Fibroblast of skin of right biceps (primary cell): ENCODE measurements at regions not wholly inside any gene's neighbourhood (a gene's known extent, or its start where the extent isn't known, plus 50 kb on each side); places are given as distances from the start of the nearest gene placed in this dataset.

Experiments
- DNase-seq: peaks from one replicate; pipeline ENCODE4 v3.0.0-alpha.2; 2013

DNA sequence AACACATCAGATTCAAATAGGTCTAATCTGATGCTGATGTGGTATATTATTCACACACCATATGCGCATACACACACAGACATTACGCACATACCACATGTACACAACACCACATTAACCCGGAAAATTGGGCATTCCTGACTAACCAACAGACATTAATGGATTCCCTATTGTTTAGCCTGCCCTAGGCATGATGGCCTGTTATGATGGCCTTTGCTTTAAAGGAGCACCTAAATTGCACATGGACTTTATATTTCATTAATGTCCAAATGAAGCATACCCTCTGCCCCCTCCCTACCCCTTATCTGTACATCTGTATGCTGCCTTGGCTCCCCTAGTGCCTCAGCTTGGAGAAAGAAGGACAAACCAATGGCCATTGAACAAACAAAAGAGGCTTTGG is 127.7 kb upstream of the PRLR start:
- DNase-seq, result no peak

DNA sequence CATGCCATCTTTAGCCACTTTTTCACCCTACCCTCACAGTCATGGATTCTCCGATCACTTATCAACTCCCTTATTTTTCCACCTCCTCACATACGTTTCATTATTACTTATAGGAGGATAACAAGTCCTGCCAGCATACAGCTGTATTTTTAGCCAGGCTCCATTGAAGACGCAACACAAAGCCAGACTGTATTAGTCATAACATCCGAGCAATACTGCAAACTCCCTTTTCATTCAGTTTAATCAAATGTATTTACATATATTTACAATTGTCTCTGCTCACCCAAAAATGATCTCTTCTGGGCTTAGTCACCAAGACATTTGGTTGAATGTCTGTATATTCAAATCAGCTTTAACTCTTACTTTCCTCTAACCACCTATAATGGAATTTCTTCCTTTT is 126.4 kb upstream of the PRLR start:
- no peak for DNase-seq

DNA sequence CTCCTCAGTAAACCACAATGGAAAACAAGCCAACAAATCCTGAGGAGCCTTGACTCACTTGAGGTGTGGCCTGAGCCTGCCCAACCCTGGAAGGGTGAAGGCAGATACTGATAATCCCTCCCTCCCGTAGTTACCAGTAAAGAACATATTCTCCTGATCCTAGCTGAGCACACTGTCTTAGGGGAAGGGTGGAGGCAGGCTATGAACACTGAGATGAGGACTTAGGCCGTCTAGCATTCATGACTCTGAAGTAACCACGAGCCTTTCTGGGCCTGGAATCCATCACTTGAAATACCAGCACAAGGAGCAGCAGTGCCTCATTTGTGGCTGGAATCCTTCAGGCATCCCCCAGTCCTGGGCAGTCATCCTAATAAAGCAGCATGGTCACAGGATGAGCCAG is 124.5 kb upstream of the PRLR start:
- peak; percentile 24 for DNase-seq

DNA sequence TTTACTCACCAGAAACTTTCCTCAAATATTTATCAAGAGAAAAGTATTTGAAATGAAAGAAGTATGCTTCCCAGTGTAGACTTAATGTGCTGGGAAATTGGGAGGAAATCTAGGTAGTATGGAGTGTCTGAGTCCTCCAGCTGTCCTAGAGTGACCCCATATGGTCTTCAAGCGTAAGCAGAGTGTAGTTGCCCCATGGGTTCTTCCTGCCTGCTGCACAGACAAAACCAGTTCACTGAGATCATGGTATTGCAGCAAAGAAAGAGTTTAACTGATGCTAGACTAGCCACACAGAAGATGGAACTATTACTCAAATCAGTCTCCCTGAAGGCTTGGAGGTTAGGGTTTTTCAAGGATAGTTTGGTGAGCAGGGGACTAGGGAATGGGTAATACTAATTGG is 114.9 kb upstream of the PRLR start:
- DNase-seq, result no peak

DNA sequence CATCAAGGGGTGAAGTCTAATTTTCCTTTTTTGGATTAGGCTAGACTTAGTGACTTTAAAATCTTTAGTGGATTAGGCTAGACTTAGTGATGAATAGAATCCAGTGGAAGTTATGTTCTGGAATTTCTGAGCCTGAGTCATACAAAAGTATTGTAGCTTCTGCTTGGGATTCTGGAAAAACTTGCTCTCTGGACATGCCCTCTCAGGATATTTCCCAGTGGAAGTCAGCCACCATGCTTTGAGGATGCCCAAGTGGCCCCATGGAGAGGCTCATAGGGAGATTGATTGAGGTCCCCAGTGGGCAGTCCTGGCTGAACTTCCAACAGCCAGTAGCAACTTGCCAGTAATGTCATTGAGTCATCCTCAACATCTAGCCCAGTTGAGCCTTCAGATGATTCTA is 112.4 kb upstream of the PRLR start:
- no peak for DNase-seq

DNA sequence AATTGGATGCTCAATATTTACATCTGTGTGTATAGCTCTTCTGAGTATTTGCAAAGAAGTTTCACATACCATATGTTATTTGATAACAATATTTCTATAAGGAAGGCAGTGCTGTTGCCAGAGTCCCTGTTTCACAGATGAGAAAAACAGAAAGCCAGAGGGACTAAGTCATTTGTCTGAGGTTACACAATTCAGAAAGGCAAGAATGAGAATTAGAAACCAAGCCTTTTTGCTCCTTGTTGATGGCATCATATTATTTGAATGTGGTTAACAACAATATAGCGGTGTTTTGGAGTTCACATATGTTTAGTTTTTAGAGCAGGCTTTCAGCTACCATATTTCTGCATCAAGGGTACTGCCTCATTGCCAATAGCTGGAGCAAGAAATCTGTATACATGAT is 110.9 kb upstream of the PRLR start:
- no peak for DNase-seq

DNA sequence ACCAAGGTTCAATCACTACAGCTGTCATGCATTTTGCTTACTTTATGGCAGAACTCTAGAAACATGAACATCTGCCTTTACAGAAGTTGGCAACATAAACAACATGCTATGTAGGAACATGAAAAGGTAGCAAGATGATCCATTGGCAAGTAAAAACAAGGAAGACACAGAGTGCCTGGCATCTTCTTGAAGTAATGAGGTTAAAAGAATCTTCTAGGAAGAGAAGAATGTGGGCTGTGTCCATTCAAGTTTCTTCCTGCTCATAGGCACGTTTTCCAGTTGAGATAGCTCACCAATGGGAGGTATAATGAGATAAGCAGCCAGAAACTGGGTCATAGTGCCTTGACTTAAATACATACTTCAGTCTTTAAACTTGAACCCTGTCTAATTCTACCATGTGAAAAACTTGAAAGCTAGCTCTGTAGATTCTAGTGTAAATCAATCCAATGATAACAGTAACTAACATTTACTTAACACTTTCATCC is 109.4 kb upstream of the PRLR start:
- no peak for DNase-seq

DNA sequence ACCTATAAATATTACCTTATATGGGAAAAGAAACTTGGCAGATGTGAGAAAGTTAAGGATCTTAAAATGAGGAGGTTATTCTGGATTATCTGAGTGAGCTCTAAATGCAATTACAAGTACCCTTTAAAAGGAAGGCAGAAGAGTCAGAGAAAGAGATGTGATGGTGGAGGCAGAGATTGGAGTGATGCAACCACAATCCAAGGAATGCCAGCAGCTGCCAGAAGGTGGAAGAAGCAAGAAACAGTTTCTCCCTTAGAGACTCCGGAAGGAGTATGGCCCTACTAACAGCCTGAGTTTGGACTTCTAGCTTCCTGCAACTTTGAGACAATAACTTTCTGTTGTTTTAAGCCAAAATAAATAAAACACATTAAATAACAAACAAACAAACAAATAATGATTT is 108.7 kb upstream of the PRLR start:
- DNase-seq, result no peak

DNA sequence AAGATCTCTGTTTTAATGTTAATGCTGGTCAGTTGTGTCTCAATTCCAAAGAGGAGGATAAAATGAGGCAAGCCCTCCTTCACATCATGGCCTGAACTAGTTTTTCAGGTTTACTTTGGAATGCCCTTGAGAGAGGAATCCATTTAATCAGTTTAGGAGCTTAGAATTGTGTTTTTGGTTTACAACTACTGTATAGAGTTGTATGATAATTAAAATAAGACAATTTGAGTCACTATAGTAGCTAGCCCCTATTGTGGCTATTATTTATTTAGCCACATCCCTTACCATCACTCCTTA is 107.8 kb upstream of the PRLR start:
- no peak for DNase-seq

DNA sequence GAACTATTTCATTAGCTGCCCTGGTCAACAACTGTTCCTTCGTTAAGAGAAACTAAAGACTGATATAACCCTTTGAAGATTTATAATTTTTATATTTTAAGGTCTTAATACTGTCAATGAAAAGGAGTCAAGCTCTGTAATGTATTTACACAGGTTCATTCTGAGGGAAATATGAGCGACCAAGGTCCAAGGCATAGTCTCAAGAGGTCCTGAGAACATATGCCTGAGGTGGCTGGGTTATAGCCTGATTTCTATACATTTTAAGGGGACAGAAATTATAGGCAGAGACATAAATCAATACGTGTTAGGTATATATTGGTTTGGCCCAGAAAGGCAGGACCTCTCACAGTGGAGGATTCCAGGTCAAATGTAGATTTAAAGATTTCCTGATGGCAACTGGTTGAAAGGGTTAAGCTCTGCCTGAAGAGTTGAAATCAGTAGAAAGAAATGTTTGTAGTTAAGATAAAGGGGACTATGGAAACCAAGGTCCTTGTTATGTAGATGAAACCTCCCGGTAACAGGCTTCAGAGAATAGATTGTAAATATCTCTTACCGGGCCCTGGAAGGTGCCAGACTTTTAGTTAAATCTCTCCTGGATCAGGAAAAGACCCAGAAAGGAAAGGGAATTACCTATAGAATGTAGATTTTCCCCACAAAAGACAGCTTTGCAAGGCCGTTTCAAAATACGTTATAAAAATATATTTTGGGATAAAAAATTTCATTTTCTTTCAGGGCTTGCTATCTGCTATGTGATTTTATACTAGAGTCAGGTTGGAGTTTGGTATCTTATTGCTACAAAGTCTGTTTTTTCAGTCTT is 107.3 kb upstream of the PRLR start:
- DNase-seq, result no peak

DNA sequence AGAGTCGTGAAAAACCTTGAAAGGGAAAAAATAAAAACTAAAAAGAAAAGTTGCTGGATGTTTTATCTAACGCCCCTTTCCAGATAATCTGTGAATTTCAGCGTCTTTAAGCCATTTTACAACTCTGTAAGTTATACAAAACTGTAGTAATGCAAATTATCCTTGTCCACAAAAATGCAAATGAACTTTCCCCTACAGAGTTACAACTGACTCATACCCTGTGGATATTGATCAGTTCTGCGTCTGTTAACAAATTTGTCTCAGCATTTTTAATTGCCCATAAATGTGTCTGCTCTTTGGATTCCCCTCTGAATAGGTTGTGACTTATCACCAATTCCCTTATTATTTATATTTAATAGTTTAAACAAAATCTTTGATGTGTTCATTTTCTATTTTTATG is 105.9 kb upstream of the PRLR start:
- DNase-seq, result no peak

DNA sequence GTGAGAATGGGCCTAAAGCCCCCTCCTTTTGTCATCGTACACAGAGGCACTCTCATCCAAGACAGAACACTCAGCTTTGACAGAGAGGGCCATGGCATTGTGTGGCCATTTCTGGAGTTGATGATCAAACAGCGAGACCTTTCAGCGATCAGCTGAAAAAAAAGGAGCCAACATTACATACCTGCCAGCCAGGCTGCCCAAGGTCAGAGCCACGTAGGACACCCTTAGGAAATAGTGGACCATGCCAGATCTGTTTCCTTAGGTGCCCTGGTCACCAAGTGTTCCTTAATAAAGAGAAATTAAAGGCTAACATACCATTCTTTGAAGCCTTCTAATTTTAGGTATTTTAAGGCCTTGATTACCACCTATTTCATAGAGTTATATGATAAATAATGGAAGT is 105.5 kb upstream of the PRLR start:
- no peak for DNase-seq

DNA sequence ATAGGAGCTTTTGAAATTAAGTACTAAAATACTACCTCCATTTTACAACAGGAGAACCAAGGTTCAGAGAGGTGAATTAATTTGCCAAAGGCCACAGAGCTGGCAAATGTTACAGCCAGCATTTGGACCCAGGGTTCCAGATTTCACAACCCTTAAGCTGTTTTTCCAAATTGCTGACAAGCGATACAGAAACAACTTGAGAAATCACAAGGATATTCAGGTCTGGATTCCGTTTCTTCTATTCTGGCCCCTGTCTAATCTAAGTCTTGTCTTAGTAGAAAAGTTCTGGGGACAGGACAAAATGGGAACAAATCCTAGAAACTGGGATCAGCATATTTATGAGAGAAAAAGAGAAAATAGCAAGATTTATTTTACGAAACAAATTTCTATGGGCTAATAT is 103.1 kb upstream of the PRLR start:
- no peak for DNase-seq

DNA sequence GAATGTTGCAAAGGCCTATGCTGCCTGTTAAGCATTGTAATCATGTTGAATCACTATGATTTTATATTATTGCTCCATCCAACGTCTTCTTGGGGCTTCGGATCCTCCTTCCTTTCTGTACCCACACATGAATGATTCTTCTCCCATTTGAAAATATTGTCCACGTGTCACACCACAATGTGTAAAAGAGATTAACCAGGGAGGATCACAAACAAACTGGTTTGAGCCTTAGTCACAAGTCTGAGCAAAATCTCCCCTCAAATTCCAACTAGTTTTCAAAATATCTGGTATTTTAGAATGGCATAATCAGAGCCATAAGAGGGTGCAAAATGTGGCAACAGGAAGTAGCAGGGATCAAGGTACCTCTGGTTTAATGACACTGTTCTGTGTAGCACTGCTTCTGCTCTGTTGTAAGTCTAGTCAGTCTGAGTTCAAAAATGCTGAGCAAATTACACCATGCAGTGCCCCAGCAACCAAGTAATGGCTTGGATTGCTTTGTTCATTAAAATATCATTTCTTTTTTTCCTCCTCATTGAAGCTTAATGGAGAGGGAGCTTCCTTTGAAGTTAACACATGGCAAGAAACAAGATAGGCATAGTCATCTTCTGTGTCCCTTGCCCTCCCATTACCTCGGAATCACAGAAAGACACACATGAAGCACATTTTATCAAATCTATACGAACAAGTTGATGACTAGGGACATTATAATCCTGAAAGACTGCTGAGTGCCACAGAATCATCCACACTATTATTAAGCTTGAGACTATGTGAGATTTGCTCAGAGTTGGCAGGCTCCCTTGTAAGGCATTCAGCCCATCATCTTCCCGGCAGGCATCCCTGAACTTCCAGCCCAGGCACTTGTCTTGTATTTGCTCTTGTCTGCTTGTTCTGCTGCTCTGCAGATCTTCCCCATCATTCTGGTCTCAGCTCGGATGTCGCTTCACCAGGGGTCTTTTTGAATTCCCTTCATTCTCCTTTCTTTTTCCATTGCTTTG is 102.0 kb upstream of the PRLR start:
- no peak for DNase-seq

DNA sequence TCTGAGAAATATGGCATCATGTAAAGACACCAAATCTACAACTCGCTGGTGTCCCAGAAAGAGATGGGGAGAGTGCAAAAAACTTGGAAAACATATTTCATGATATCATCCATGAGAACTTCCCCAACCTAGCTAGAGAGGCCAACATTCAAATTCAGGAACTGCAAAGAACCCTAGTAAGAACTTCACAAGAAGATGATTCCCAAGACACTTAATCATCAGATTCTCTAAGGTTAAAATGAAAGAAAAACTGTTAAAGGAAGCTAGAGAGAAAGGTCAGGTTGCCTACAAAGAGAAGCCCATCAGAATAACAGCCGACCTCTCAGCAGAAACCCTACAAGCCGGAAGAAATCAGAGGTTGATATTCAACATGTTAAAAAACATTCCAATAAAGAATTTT is 95.5 kb upstream of the PRLR start:
- DNase-seq, result no peak

DNA sequence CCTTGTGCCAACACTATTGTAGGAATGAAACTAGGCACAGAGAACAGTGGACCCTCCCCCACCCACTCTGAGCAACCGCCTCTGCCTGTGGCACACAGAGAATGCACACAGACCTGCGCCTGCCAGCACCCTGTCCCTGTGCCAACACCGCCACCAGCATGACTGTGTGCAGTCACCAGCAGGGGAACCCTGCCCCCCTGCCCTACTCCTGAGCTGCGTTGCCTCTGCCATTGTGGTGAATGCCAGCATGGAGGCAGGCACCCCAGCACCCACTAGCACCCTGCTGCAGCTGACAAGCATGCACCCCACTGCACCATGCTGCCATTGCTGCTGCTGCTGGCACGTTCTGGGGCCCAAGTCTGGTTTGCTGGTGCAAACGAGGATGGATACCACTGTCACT is 94.4 kb upstream of the PRLR start:
- DNase-seq, result no peak

DNA sequence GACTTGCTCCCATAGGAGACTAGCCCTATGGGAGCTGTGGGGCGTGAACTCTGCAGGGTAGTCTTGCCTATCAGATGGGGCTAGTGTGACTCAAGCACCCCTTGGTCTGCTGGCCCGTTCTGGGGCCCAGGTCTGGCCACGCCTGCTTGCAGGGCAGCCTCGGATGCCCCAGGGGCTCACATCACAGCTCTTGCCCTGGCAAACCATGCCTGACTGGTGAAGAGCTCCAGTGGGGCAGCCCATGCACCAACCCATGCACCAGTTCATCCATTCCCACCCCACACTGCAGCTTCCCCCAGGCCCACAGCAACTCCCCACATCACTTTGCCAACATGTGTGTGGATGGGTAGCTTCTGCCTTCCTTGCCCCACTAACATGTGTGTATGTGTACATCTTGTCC is 93.9 kb upstream of the PRLR start:
- DNase-seq, result no peak

DNA sequence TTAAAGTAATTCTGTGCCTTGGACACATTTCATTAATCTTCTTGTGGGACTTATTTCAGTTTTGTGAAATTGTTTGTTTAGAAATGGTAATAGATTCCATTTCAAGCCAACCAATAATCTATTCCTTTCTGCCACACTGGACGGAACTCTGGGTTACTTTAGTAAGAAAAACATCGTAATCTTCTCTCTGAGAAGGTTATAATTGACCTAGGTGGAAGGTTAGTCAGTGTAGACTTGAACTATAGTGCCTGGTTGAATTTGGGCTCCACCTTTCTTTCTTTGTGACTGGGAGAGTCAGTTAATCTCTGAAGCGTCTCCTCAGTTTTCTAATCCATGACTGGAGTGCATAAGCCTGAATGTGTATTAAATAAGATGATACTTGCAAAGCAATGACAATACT is 89.7 kb upstream of the PRLR start:
- no peak for DNase-seq

DNA sequence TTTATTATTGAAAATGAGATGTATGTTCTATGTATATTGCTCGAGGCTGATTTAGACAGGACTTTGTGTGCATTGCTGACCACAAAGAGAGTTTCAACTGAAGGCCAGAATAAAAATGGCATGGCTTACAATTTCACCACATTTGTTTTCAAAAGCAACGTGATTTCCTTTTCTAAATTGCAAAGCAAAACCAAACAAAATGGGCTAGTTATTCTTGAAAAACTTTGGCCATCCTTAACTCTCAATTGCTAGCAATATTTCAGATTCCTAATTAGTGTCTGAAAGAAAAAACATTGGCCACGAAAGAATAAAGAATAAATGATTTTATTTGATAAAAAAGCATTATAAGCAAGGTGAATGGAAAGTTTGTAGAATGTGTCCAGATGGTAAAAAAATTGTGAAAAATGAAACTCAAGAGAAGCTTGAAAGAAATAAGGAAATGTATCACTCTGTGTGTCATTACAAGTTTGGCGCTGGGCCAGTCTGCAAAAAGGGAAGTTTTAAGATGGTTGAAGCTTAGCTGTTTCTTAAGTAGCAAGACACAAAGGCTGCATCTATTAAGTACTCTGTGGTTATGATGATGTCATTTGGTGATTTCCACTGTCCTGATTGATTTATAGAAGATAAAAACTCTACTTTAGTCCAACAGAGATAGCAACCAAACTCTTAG is 89.2 kb upstream of the PRLR start:
- peak; percentile 84 for DNase-seq

DNA sequence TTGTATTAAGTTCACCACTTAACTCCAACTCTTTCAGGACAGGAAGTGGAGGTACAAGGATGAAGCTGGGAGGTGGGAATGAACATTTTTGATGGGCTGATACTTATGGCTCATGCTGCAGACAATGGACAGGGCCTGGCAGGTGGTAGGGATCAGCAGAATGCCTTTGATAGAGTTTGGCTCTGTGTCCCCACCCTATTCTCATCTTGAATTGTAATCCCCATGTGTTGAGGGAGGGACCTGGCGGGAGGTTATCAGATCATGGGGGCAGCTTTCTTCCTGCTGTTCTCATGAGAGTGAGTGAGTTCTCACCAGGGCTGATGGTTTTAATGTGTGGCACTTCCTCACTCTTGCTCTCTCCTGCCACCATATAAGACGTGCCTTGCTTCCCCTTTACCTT is 87.3 kb upstream of the PRLR start:
- DNase-seq, result no peak

DNA sequence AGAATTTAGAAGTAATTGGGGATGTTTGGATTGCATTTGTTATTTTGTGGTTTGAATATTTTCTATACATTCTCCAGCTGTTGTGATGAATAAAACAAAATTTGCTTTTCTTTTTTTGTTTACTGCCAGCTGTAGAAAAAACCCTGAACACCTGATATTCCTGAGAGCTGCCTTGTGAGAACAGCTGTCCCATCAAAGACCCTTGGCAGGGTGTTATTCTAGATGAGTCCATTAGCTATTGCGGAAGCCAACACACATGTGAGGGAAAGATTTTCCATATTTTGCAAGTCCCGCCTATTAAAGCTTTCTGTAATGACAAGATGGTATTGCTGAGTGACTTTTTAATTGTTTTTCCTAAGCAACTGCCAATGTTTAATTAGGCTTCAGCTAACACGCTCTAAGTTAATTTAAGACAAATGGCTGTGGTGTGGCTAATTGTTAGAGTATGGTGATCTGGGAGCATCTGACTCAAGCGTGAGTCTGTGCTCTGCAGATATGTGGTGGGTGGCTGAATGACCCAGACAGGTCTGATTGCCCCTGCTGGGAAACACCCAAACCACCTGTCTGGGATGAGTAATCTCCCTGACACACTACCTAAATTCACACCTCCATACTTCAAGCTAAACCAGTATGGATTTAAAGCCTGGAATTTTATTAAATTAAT is 86.5 kb upstream of the PRLR start:
- DNase-seq, result peak; percentile 36

DNA sequence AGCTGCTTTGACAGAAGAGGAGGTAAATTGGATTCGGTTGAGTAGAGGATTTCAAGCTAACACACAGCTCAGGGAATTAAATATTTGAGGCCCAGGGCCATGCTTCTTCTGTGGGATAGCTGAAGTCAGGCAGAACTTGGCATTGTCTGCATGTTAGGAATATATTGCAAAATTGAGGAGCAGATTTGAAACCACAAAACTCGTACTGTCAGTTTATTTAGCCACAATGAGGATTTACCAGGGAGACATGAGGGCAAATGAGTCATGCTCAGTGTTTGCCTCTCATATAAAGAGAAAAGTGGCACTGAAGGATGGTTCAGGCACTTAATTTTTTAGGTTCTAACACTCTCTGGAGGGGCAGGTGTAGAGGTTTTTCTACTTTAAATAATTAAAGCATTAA is 83.0 kb upstream of the PRLR start:
- peak; percentile 74 for DNase-seq

DNA sequence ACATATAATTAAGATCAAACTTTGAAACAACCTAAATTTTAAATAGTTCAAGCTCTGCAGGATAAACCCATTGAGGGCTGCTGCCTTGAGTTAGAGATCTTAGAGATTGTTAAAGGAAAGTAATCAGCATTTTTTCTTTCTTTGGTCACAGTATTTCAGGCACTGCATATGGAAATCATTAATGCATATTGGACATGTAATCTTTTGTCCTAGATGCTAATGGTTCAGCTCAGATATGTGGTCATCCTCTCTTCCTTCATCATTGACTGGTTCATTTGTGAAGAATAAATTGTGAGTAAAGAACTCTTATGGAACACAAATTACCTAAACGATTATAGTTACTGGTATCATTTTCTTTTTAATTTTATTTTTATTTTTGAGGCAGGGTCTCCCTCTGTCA is 82.0 kb upstream of the PRLR start:
- DNase-seq, result no peak
